GM23338 (cell line): ENCODE measurements at regions not wholly inside any gene's neighbourhood (a gene's known extent, or its start where the extent isn't known, plus 50 kb on each side); places are given as distances from the start of the nearest gene placed in this dataset.

Source experiments
- ATAC-seq: fragments of 200-7000 bp; cut with Tn5 transposase; 3 replicates; pipeline ENCODE4 v1.9.1; 2020
- DNase-seq: peaks from one replicate; pipeline ENCODE4 v3.0.0-alpha.2; 2015; ENCODE audit warnings: low spot score
- H2AFZ ChIP-seq: fragments of 200-600 bp; sonication (generic); 2 replicates; pipeline ENCODE4 v1.8.0; 2016; ENCODE audit warnings: antibody characterized with exemption, mild to moderate bottlenecking, moderate library complexity
- H3F3A ChIP-seq: fragments of 200-600 bp; sonication (generic); replicated peaks from 2 replicates; pipeline ENCODE4 v1.8.0; 2017; ENCODE audit warnings: antibody characterized with exemption, mixed run types, low read depth
- H3K27ac ChIP-seq: fragments of 200-600 bp; sonication (generic); 2 replicates; pipeline ENCODE4 v1.6.1; 2016; ENCODE audit warnings: low read depth
- H3K27me3 ChIP-seq: fragments of 200-600 bp; sonication (generic); 2 replicates; pipeline ENCODE4 v1.8.0; 2016; ENCODE audit warnings: mild to moderate bottlenecking, mixed run types, moderate library complexity; ENCODE audit not compliant: insufficient read depth
- H3K36me3 ChIP-seq: fragments of 200-600 bp; sonication (generic); 2 replicates; pipeline ENCODE4 v1.8.0; 2016; ENCODE audit warnings: mild to moderate bottlenecking; ENCODE audit not compliant: insufficient read depth
- H3K4me1 ChIP-seq: fragments of 200-600 bp; sonication (generic); 2 replicates; pipeline ENCODE4 v1.8.0; 2016; ENCODE audit warnings: mild to moderate bottlenecking, moderate library complexity; ENCODE audit not compliant: insufficient read depth
- H3K4me2 ChIP-seq: fragments of 200-600 bp; sonication (generic); 2 replicates; pipeline ENCODE4 v1.7.1; 2017; ENCODE audit warnings: mixed run types
- H3K4me3 ChIP-seq: fragments of 200-600 bp; sonication (generic); 2 replicates; pipeline ENCODE4 v1.6.1; 2016; ENCODE audit warnings: mixed run types
- H3K79me2 ChIP-seq: fragments of 200-600 bp; sonication (generic); replicated peaks from 2 replicates; pipeline ENCODE4 v1.8.0; 2017; ENCODE audit warnings: mild to moderate bottlenecking; ENCODE audit not compliant: insufficient read depth
- H3K9me2 ChIP-seq: fragments of 200-600 bp; sonication (generic); 2 replicates; pipeline ENCODE4 v1.8.0; 2017; ENCODE audit not compliant: insufficient read depth
- H4K20me1 ChIP-seq: fragments of 200-600 bp; sonication (generic); replicated peaks from 2 replicates; pipeline ENCODE4 v1.8.0; 2017; ENCODE audit warnings: mild to moderate bottlenecking; ENCODE audit not compliant: insufficient read depth
- H3K27ac Mint-ChIP-seq: 2 replicates; pipeline ENCODE4 v1.8.0; 2020; ENCODE audit warnings: inconsistent platforms, mild to moderate bottlenecking, moderate library complexity, mixed read lengths
- H3K27me3 Mint-ChIP-seq: 3 replicates; pipeline ENCODE4 v1.8.0; 2022; ENCODE audit warnings: low read depth, mild to moderate bottlenecking, moderate library complexity, mixed read lengths, inconsistent platforms; ENCODE audit not compliant: insufficient read depth, poor library complexity
- H3K36me3 Mint-ChIP-seq: 3 replicates; pipeline ENCODE4 v1.8.0; 2021; ENCODE audit warnings: low read depth, mild to moderate bottlenecking, inconsistent platforms, moderate library complexity, mixed read lengths
- H3K4me1 Mint-ChIP-seq: 3 replicates; pipeline ENCODE4 v1.8.0; 2020; ENCODE audit warnings: mild to moderate bottlenecking, inconsistent platforms, mixed read lengths
- H3K4me3 Mint-ChIP-seq: 3 replicates; pipeline ENCODE4 v1.8.0; 2021; ENCODE audit warnings: moderate library complexity, mild to moderate bottlenecking, inconsistent platforms, mixed read lengths
- H3K9me3 Mint-ChIP-seq: 3 replicates; pipeline ENCODE4 v1.8.0; 2020; ENCODE audit warnings: moderate library complexity, mild to moderate bottlenecking, inconsistent platforms, mixed read lengths
- CREB1 ChIP-seq: fragments of 250-450 bp; sonication (Bioruptor Pico); IDR thresholded peaks from 2 replicates; pipeline ENCODE4 v1.5.0; 2020; ENCODE audit warnings: low read depth, mild to moderate bottlenecking, moderate library complexity
- EZH2 ChIP-seq: fragments of 200-600 bp; sonication (generic); IDR thresholded peaks from one replicate; pipeline ENCODE4 v1.8.0; 2017; ENCODE audit warnings: antibody characterized with exemption, mild to moderate bottlenecking, low read depth; ENCODE audit not compliant: unreplicated experiment
- EZH2phosphoT487 ChIP-seq: fragments of 200-600 bp; sonication (generic); IDR thresholded peaks from one replicate; pipeline ENCODE4 v1.8.1; 2018; ENCODE audit warnings: antibody characterized with exemption; ENCODE audit not compliant: unreplicated experiment
- JUNB ChIP-seq: IDR thresholded peaks from one replicate; pipeline ENCODE4 v1.6.1; 2016; ENCODE audit warnings: antibody characterized with exemption; ENCODE audit not compliant: unreplicated experiment
- NANOG ChIP-seq: IDR thresholded peaks from 2 replicates; pipeline ENCODE4 v1.6.1; 2016; ENCODE audit warnings: antibody characterized with exemption, borderline replicate concordance
- POLR2AphosphoS5 ChIP-seq: IDR thresholded peaks from 2 replicates; pipeline ENCODE4 v1.6.1; 2016; ENCODE audit warnings: antibody characterized with exemption, low read depth
- REST ChIP-seq: IDR thresholded peaks from one replicate; pipeline ENCODE4 v1.6.1; 2018; ENCODE audit warnings: antibody characterized with exemption; ENCODE audit not compliant: unreplicated experiment
- STAT1 ChIP-seq: IDR thresholded peaks from one replicate; pipeline ENCODE4 v1.6.1; 2016; ENCODE audit warnings: antibody characterized with exemption; ENCODE audit not compliant: unreplicated experiment
- ZNF114 ChIP-seq: fragments of 250-450 bp; sonication (Bioruptor Pico); IDR thresholded peaks from 2 replicates; pipeline ENCODE4 v1.5.0; 2020; ENCODE audit warnings: mild to moderate bottlenecking, moderate library complexity
- ZNF331 ChIP-seq: fragments of 250-450 bp; sonication (Bioruptor Pico); IDR thresholded peaks from 2 replicates; pipeline ENCODE4 v1.5.0; 2020; ENCODE audit warnings: low read depth, mild to moderate bottlenecking, moderate library complexity
- ZNF462 ChIP-seq: fragments of 250-450 bp; sonication (Bioruptor Pico); IDR thresholded peaks from 2 replicates; pipeline ENCODE4 v1.5.0; 2020; ENCODE audit warnings: mild to moderate bottlenecking, moderate library complexity
- TF ChIP-seq, protein P1 (sequence below), 2 experiments: fragments of 200-600 bp in 1 of 2; sonication (generic) in 1 of 2; conservative IDR thresholded peaks; 2 replicates each; pipeline versions ENCODE4 v1.5.1 to v1.6.1; 2016 to 2017; ENCODE audit warnings: antibody characterized with exemption in 2 of 2, low read depth in 2 of 2, mild to moderate bottlenecking in 2 of 2, moderate library complexity in 1 of 2
- TF ChIP-seq, protein P2 (sequence below): IDR thresholded peaks from 2 replicates; pipeline ENCODE4 v1.6.1; 2016; ENCODE audit warnings: antibody characterized with exemption

DNA sequence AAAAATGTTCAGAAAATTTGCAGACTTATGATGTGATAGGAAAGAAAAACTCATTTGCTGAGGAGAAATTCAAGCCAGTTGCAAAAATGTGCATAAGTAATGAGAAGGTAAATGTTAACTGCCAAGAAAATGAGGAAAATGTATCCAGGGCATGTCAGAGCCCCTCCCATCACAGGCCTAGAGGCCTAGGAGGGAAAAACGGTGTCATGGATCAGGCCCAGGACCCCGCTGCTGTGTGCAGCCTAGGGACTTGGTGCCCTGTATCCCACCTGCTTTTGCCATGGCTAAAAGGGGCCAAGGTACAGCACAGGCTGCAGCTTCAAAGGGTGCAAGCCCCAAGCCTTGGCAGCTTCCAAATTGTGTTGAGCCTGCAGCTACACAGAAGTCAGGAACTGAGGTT is 214.0 kb upstream of the ADGRL4 start (continued):
- no peak for TF ChIP-seq ZNF331 (CRISPR knock-in tag)

DNA sequence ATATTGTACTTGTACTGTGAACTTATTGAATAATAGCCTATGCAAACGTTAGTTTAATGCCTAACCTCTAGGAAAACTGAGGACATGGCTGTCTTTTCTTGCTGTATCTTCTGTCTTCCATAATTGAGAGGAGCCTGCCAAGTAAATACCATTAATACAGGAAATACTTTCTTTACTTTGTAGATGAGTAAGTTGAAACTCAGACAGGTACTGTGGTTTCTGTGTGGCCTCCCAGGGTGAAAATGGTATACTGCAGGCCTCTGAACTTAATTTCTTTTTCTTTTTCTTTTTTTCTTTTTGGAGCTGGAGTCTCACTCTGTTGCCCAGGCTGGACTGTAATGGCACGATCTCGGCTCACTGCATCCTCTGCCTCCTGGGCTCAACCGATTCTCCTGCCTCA is 208.8 kb upstream of the ADGRL4 start:
- Histone ChIP-seq H2AFZ (no peak overlapping the region), H3K9me2 (no peaks in the 10 kb centered on the region; the same call in 1 of the 2 replicates), H3K79me2 (no peaks in the 10 kb centered on the region), H3K36me3 (no peaks in the 10 kb centered on the region), H3F3A (no peaks in the 10 kb centered on the region), H3K27me3 (no peaks in the 10 kb centered on the region), H3K4me3 (no peak overlapping the region), H4K20me1 (no peaks in the 10 kb centered on the region), H3K4me1 (no peaks in the 10 kb centered on the region), H3K4me2 (no peak overlapping the region), H3K27ac (no peak overlapping the region)
- ATAC-seq (no peak), DNase-seq (no peak)
- no peaks in the 10 kb centered on the region for H3K27me3 Mint-ChIP-seq
- TF ChIP-seq STAT1 (no peak), JUNB (no peak), REST (no peak), POLR2AphosphoS5 (no peak), EZH2 (no peak), CREB1 (CRISPR knock-in tag) (no peak), ZNF114 (CRISPR knock-in tag) (no peak), NANOG (no peak), EZH2phosphoT487 (no peak), ZNF462 (CRISPR knock-in tag) (no peak), ZNF331 (CRISPR knock-in tag) (no peak)
- TF ChIP-seq, protein P1, sequence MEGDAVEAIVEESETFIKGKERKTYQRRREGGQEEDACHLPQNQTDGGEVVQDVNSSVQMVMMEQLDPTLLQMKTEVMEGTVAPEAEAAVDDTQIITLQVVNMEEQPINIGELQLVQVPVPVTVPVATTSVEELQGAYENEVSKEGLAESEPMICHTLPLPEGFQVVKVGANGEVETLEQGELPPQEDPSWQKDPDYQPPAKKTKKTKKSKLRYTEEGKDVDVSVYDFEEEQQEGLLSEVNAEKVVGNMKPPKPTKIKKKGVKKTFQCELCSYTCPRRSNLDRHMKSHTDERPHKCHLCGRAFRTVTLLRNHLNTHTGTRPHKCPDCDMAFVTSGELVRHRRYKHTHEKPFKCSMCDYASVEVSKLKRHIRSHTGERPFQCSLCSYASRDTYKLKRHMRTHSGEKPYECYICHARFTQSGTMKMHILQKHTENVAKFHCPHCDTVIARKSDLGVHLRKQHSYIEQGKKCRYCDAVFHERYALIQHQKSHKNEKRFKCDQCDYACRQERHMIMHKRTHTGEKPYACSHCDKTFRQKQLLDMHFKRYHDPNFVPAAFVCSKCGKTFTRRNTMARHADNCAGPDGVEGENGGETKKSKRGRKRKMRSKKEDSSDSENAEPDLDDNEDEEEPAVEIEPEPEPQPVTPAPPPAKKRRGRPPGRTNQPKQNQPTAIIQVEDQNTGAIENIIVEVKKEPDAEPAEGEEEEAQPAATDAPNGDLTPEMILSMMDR (conservative IDR thresholded peaks at IDR 0.05; ENCODE audit: low read depth in 2 of 2) = no peak
- TF ChIP-seq, protein P2, sequence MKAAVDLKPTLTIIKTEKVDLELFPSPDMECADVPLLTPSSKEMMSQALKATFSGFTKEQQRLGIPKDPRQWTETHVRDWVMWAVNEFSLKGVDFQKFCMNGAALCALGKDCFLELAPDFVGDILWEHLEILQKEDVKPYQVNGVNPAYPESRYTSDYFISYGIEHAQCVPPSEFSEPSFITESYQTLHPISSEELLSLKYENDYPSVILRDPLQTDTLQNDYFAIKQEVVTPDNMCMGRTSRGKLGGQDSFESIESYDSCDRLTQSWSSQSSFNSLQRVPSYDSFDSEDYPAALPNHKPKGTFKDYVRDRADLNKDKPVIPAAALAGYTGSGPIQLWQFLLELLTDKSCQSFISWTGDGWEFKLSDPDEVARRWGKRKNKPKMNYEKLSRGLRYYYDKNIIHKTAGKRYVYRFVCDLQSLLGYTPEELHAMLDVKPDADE = no peak
- peaks cover 6% of the 10 kb centered on the region for H3K36me3 Mint-ChIP-seq
- H3K9me3 Mint-ChIP-seq = peaks cover 10% of the 10 kb centered on the region
- H3K4me1 Mint-ChIP-seq = no peaks in the 10 kb centered on the region
- H3K4me3 Mint-ChIP-seq = no peak overlapping the region
- no peak overlapping the region for H3K27ac Mint-ChIP-seq
